H1 (cell line): ENCODE measurements at regions not wholly inside any gene's neighbourhood (a gene's known extent, or its start where the extent isn't known, plus 50 kb on each side); places are given as distances from the start of the nearest gene placed in this dataset.

ENCODE experiments used
- CTCF ChIA-PET: fragments of 300-600 bp; sonication (Branson Sonifier 250); formaldehyde crosslinking; loops from one replicate; lab custom pipeline; 2021; ENCODE audit not compliant: partially characterized antibody; lab: Charles Lee
- POLR2A ChIA-PET: fragments of 300-600 bp; sonication (Branson Sonifier 250); formaldehyde crosslinking; loops from one replicate; lab custom pipeline; 2021; ENCODE audit warnings: inconsistent platforms; ENCODE audit not compliant: partially characterized antibody; lab: Charles Lee
- DNase-seq, 2 experiments: peaks; one replicate each; pipeline versions ENCODE4 v3.0.0 to v3.0.0-alpha.2; 2010 to 2022; ENCODE audit warnings: low spot score in 2 of 2, low read depth in 1 of 2, mixed read lengths in 1 of 2
- FAIRE-seq: peaks from 2 replicates; lab custom pipeline; 2011; peaks lifted over from hg19 to GRCh38; lab: Jason Lieb, UNC
- H2AFZ ChIP-seq: 2 replicates; pipeline ENCODE4 v1.8.1; 2012; ENCODE audit warnings: low read length, inconsistent platforms
- H2AK5ac ChIP-seq: 2 replicates; pipeline ENCODE4 v1.6.1; 2013; ENCODE audit warnings: low read depth, low read length
- H2BK120ac ChIP-seq: replicated peaks from 2 replicates; pipeline ENCODE3; 2013; ENCODE audit warnings: low read depth, low read length, inconsistent platforms
- H2BK12ac ChIP-seq: 2 replicates; pipeline ENCODE4 v1.6.1; 2013; ENCODE audit warnings: low read depth, low read length
- H2BK15ac ChIP-seq: 2 replicates; pipeline ENCODE4 v1.6.1; 2013; ENCODE audit warnings: low read length
- H2BK20ac ChIP-seq: 2 replicates; pipeline ENCODE4 v1.6.1; 2013; ENCODE audit warnings: low read length
- H2BK5ac ChIP-seq: 2 replicates; pipeline ENCODE4 v1.6.1; 2013; ENCODE audit warnings: low read depth, low read length
- H3K14ac ChIP-seq: 2 replicates; pipeline ENCODE4 v1.6.1; 2013; ENCODE audit warnings: inconsistent platforms; ENCODE audit not compliant: insufficient read length
- H3K18ac ChIP-seq: 2 replicates; pipeline ENCODE4 v1.6.1; 2013; ENCODE audit warnings: low read length; ENCODE audit errors: extremely low read depth
- H3K23ac ChIP-seq: 2 replicates; pipeline ENCODE4 v1.6.1; 2013; ENCODE audit warnings: inconsistent platforms; ENCODE audit not compliant: insufficient read length
- H3K23me2 ChIP-seq: 2 replicates; pipeline ENCODE4 v1.6.1; 2013; ENCODE audit warnings: low read depth, low read length
- H3K27ac ChIP-seq: 2 replicates; pipeline ENCODE4 v1.6.1; 2011; ENCODE audit warnings: low read depth, low read length, inconsistent platforms
- H3K27me3 ChIP-seq, 4 experiments: replicated peaks in 1 of 4; 1 replicate in 1 of 4; 2 replicates in 3 of 4; pipeline versions ENCODE4 v1.6.1 to v1.8.1; 2011 to 2013; ENCODE audit warnings: low read length in 3 of 4, mild to moderate bottlenecking in 3 of 4, inconsistent platforms in 2 of 4, mixed read lengths in 2 of 4, moderate library complexity in 1 of 4; ENCODE audit not compliant: control insufficient read depth in 3 of 4, insufficient read depth in 3 of 4; ENCODE audit errors: extremely low read depth in 1 of 4
- H3K36me3 ChIP-seq, 4 experiments: 2 replicates each; pipeline versions ENCODE4 v1.6.1 to v1.8.1; 2011 to 2013; ENCODE audit warnings: mild to moderate bottlenecking in 4 of 4, low read length in 3 of 4, moderate library complexity in 2 of 4, control low read depth in 1 of 4, inconsistent platforms in 1 of 4; ENCODE audit not compliant: insufficient read depth in 4 of 4, control insufficient read depth in 2 of 4
- H3K4ac ChIP-seq: replicated peaks from 2 replicates; pipeline ENCODE3; 2013; ENCODE audit warnings: low read length, low read depth, mixed read lengths, inconsistent platforms; ENCODE audit not compliant: insufficient read length
- H3K4me1 ChIP-seq, 4 experiments: replicated peaks in 1 of 4; 1 replicate in 1 of 4; 2 replicates in 3 of 4; pipeline versions ENCODE4 v1.6.1 to v1.8.1; 2011 to 2013; ENCODE audit warnings: low read length in 3 of 4, inconsistent platforms in 2 of 4, mixed read lengths in 1 of 4; ENCODE audit not compliant: insufficient read depth in 4 of 4, control insufficient read depth in 3 of 4
- H3K4me2 ChIP-seq, 2 experiments: 2 replicates each; pipeline versions ENCODE4 v1.6.1 to v1.8.1; 2011 to 2013; ENCODE audit warnings: low read depth in 2 of 2, low read length in 2 of 2, control low read depth in 1 of 2, inconsistent platforms in 1 of 2, mild to moderate bottlenecking in 1 of 2; ENCODE audit not compliant: insufficient read depth in 1 of 2
- H3K4me3 ChIP-seq, 4 experiments: fragments of 200-600, 300-600 bp in 1 of 4; sonication (generic), shearing (Covaris generic), sonication (Bioruptor Twin) in 1 of 4; 2 replicates each; pipeline versions ENCODE4 v1.5.1 to v1.8.1; 2011 to 2016; ENCODE audit warnings: low read length in 4 of 4, low read depth in 3 of 4, control low read depth in 2 of 4, inconsistent platforms in 2 of 4, mild to moderate bottlenecking in 2 of 4, mixed read lengths in 1 of 4, moderate library complexity in 1 of 4; ENCODE audit not compliant: insufficient read depth in 2 of 4; ENCODE audit errors: extremely low read depth in 1 of 4
- H3K56ac ChIP-seq: replicated peaks from 2 replicates; pipeline ENCODE3; 2013; ENCODE audit warnings: low read depth, mild to moderate bottlenecking, mixed read lengths, low read length, inconsistent platforms; ENCODE audit not compliant: insufficient read length
- H3K79me1 ChIP-seq: 2 replicates; pipeline ENCODE4 v1.6.1; 2013; ENCODE audit warnings: low read depth, low read length, control low read depth
- H3K79me2 ChIP-seq, 2 experiments: 2 replicates each; pipeline versions ENCODE4 v1.6.1 to v1.8.1; 2012 to 2013; ENCODE audit warnings: low read length in 2 of 2, mild to moderate bottlenecking in 2 of 2, inconsistent platforms in 1 of 2; ENCODE audit not compliant: insufficient read depth in 2 of 2, control insufficient read depth in 1 of 2
- H3K9ac ChIP-seq, 4 experiments: replicated peaks in 1 of 4; 1 replicate in 1 of 4; 2 replicates in 3 of 4; pipeline versions ENCODE4 v1.6.1 to v1.8.1; 2011 to 2013; ENCODE audit warnings: low read depth in 3 of 4, low read length in 3 of 4, control low read depth in 2 of 4, mild to moderate bottlenecking in 2 of 4, moderate library complexity in 2 of 4, inconsistent platforms in 1 of 4; ENCODE audit errors: extremely low read depth in 1 of 4
- H3K9me3 ChIP-seq, 2 experiments: 2 replicates each; pipeline versions ENCODE4 v1.6.1 to v1.8.1; 2012 to 2013; ENCODE audit warnings: mild to moderate bottlenecking in 2 of 2, moderate library complexity in 2 of 2, control low read depth in 1 of 2, inconsistent platforms in 1 of 2, low read depth in 1 of 2, low read length in 1 of 2, mixed read lengths in 1 of 2; ENCODE audit not compliant: insufficient read depth in 2 of 2
- H4K20me1 ChIP-seq, 2 experiments: replicated peaks in 1 of 2; 2 replicates each; pipeline versions ENCODE3 to v1.8.1; 2011 to 2013; ENCODE audit warnings: inconsistent platforms in 2 of 2, low read length in 2 of 2, mild to moderate bottlenecking in 1 of 2; ENCODE audit not compliant: insufficient read depth in 2 of 2, control insufficient read depth in 1 of 2
- H4K5ac ChIP-seq: 2 replicates; pipeline ENCODE4 v1.6.1; 2013; ENCODE audit warnings: low read length, low read depth, mixed read lengths, inconsistent platforms; ENCODE audit not compliant: insufficient read length
- H4K8ac ChIP-seq: 2 replicates; pipeline ENCODE4 v1.8.0; 2013; ENCODE audit warnings: mild to moderate bottlenecking, moderate library complexity, low read length, inconsistent platforms; ENCODE audit not compliant: insufficient read depth; ENCODE audit errors: extremely low read depth
- H4K91ac ChIP-seq: replicated peaks from 2 replicates; pipeline ENCODE3; 2013; ENCODE audit warnings: low read length, mixed read lengths, inconsistent platforms; ENCODE audit not compliant: insufficient read length
- ATF2 ChIP-seq: IDR thresholded peaks from 2 replicates; pipeline ENCODE4 v1.6.1; 2012; ENCODE audit warnings: low read length, inconsistent platforms
- NRF1 ChIP-seq: IDR thresholded peaks from 2 replicates; pipeline ENCODE4 v1.6.1; 2011; ENCODE audit warnings: mild to moderate bottlenecking, low read depth, low read length, improper control_type of control experiment
- TAF1 ChIP-seq: IDR thresholded peaks from 2 replicates; pipeline ENCODE4 v1.6.1; 2011; ENCODE audit warnings: mild to moderate bottlenecking, low read depth, low read length
- YY1 ChIP-seq: IDR thresholded peaks from 2 replicates; pipeline ENCODE4 v1.6.1; 2011; ENCODE audit warnings: low read depth, mild to moderate bottlenecking, low read length
- WGBS, 2 experiments: shearing (Covaris generic) in 1 of 2; methylation state at CpG; one replicate each; pipeline versions ENCODE4 v1.1.6 to v1.1.7; 2013 to 2015; ENCODE audit warnings: low lambda C conversion rate in 2 of 2, mixed read lengths in 2 of 2, inconsistent platforms in 1 of 2, low coverage in 1 of 2, missing lambda C conversion rate in 1 of 2; ENCODE audit not compliant: insufficient replicate concordance in 2 of 2, insufficient coverage in 1 of 2, insufficient read length in 1 of 2; ENCODE audit errors: extremely low coverage in 1 of 2, missing lambda C conversion rate in 1 of 2; 5-methylcytosine and 5-hydroxymethylcytosine counted together

- Histone ChIP-seq H3K79me2 (no peaks in the 10 kb centered on the region), H3K4me1 (peaks cover 0 to 10% (median 7%) of the 10 kb centered on the region in 4 experiments; a peak in 6 of 7 replicates), H3K9me3 (no peaks in the 10 kb centered on the region), H3K14ac (no peak overlapping the region), H3K56ac (no peak overlapping the region), H2BK120ac (no peak overlapping the region), H4K91ac (no peak overlapping the region), H2BK12ac (no peak overlapping the region; the same call in 1 of the 2 replicates), H3K36me3 (no peaks in the 10 kb centered on the region), H3K23ac (no peak overlapping the region), H2AFZ (no peak overlapping the region), H3K23me2 (no peaks in the 10 kb centered on the region), H4K8ac (no peak overlapping the region; the same call in 1 of the 2 replicates), H3K18ac (no peak overlapping the region), H3K27ac (no peak overlapping the region), H3K27me3 (no peaks in the 10 kb centered on the region), H2AK5ac (no peak overlapping the region), H3K4ac (no peak overlapping the region), H4K5ac (no peak overlapping the region), H3K4me2 (no peak overlapping the region), H3K79me1 (no peaks in the 10 kb centered on the region), H2BK5ac (no peak overlapping the region), H4K20me1 (no peaks in the 10 kb centered on the region), H3K9ac (no peak overlapping the region), H2BK20ac (no peak overlapping the region), H2BK15ac (no peak overlapping the region), H3K4me3 (no peak overlapping the region)
- FAIRE-seq (no peak), DNase-seq (no peak)
- ChIA-PET CTCF (interaction anchor here (0.8 to 3.0 kb wide), 3 partner anchors 15 to 407 kb away, joined by 3 to 18 read pairs (median 3); no protein-coding TSS in a partner anchor), POLR2A (no interaction called here)
- WGBS, 2 experiments = 85% methylated on average over 19 of the region's 21 CpGs; no CpG with 5 or more reads in 1 of the 2 experiments
- TF ChIP-seq TAF1 (no peak), NRF1 (no peak), ATF2 (no peak), YY1 (no peak)
Measured at GRCh38 chr2:43039376-43040080, 186.9 kb downstream of the ZFP36L2 start.
